IPS DF 4.7 (cell line): ENCODE measurements at regions not wholly inside any gene's neighbourhood (a gene's known extent, or its start where the extent isn't known, plus 50 kb on each side); places are given as distances from the start of the nearest gene placed in this dataset.
"Not testable (repeated sequence)": the region's sequence is repeated elsewhere in the genome, so short reads cannot be mapped to it uniquely, and the experiment has no call there.

Experiments
- DNase-seq: peaks from one replicate; pipeline ENCODE4 v3.0.0-alpha.2; 2013; ENCODE audit warnings: low spot score; ENCODE audit errors: extremely low read depth

- no peak for DNase-seq
These were observed 87.1 kb upstream of the SELENOP start for GRCh38 chr5:42898760-42899159.

- no peak for DNase-seq
These were observed 84.8 kb upstream of the SELENOP start for GRCh38 chr5:42896523-42896922.

GRCh38 chr5:42894057-42894456, 82.4 kb upstream of the SELENOP start:
- DNase-seq = peak; percentile 41

- peak; percentile 64 for DNase-seq
These were observed 77.7 kb upstream of the SELENOP start for GRCh38 chr5:42889311-42889933.

GRCh38 chr5:42888771-42889170, 77.1 kb upstream of the SELENOP start:
- DNase-seq = no peak

- DNase-seq = no peak
These were observed 75.9 kb upstream of the SELENOP start for GRCh38 chr5:42887575-42887974.

GRCh38 chr5:42887097-42887496, 75.4 kb upstream of the SELENOP start:
- DNase-seq = no peak

- no peak for DNase-seq
These were observed 74.9 kb upstream of the SELENOP start for GRCh38 chr5:42886635-42887034.

GRCh38 chr5:42884326-42884725, 72.6 kb upstream of the SELENOP start:
- no peak for DNase-seq

- DNase-seq = no peak
These were observed 69.9 kb upstream of the SELENOP start for GRCh38 chr5:42881416-42882117.

GRCh38 chr5:42880496-42881150, 68.9 kb upstream of the SELENOP start:
- DNase-seq = no peak

- no peak for DNase-seq
These were observed 67.6 kb upstream of the SELENOP start for GRCh38 chr5:42879291-42879690.

- no peak for DNase-seq
These were observed 66.9 kb upstream of the SELENOP start for GRCh38 chr5:42878550-42878949.

GRCh38 chr5:42878041-42878440, 66.3 kb upstream of the SELENOP start:
- no peak for DNase-seq

GRCh38 chr5:42877431-42877830, 65.7 kb upstream of the SELENOP start:
- no peak for DNase-seq

- DNase-seq = no peak
These were observed 64.7 kb upstream of the SELENOP start for GRCh38 chr5:42876375-42876844.

GRCh38 chr5:42875785-42876374, 64.2 kb upstream of the SELENOP start:
- no peak for DNase-seq

- no peak for DNase-seq
These were observed 63.5 kb upstream of the SELENOP start for GRCh38 chr5:42875211-42875610.

GRCh38 chr5:42874621-42875198, 63.0 kb upstream of the SELENOP start:
- DNase-seq = no peak

GRCh38 chr5:42872865-42873264, 61.2 kb upstream of the SELENOP start:
- DNase-seq = no peak

GRCh38 chr5:42870882-42871418, 59.3 kb upstream of the SELENOP start:
- no peak for DNase-seq

GRCh38 chr5:42868417-42868816, 56.7 kb upstream of the SELENOP start:
- not testable (repeated sequence) for DNase-seq
